KOPT-K1 (cell line): ENCODE measurements at regions not wholly inside any gene's neighbourhood (a gene's known extent, or its start where the extent isn't known, plus 50 kb on each side); places are given as distances from the start of the nearest gene placed in this dataset.

Experiments used
- H3K27ac ChIP-seq: fragments of 200-600 bp; sonication (generic); 2 replicates; pipeline ENCODE4 v1.5.1; 2016; ENCODE audit warnings: antibody characterized with exemption, mild to moderate bottlenecking, low read depth, low read length; ENCODE audit not compliant: poor library complexity, severe bottlenecking
- H3K36me3 ChIP-seq: fragments of 200-600 bp; sonication (generic); 2 replicates; pipeline ENCODE4 v1.5.1; 2017; ENCODE audit warnings: antibody characterized with exemption, mild to moderate bottlenecking, low read length, moderate library complexity; ENCODE audit not compliant: insufficient read depth
- H3K9me3 ChIP-seq: fragments of 200-600 bp; sonication (generic); 2 replicates; pipeline ENCODE4 v1.5.1; 2017; ENCODE audit warnings: antibody characterized with exemption, low read length, mild to moderate bottlenecking; ENCODE audit not compliant: insufficient read depth, poor library complexity, severe bottlenecking

GRCh38 chr1:39144924-39145323 lies 59.6 kb upstream of the MACF1 start:
- Histone ChIP-seq H3K9me3 (no peaks in the 10 kb centered on the region), H3K27ac (no peak overlapping the region), H3K36me3 (no peaks in the 10 kb centered on the region)

GRCh38 chr1:39145331-39145965 lies 59.0 kb upstream of the MACF1 start:
- no peaks in the 10 kb centered on the region for H3K36me3 ChIP-seq
- no peaks in the 10 kb centered on the region for H3K9me3 ChIP-seq
- no peak overlapping the region for H3K27ac ChIP-seq

GRCh38 chr1:39146681-39147080 lies 57.8 kb upstream of the MACF1 start:
- Histone ChIP-seq H3K9me3 (no peaks in the 10 kb centered on the region), H3K36me3 (no peaks in the 10 kb centered on the region), H3K27ac (no peak overlapping the region)

GRCh38 chr1:39147099-39148025 lies 57.1 kb upstream of the MACF1 start:
- no peaks in the 10 kb centered on the region for H3K9me3 ChIP-seq
- H3K36me3 ChIP-seq: no peaks in the 10 kb centered on the region
- no peak overlapping the region for H3K27ac ChIP-seq

- H3K9me3 ChIP-seq: no peaks in the 10 kb centered on the region
- H3K27ac ChIP-seq: no peak overlapping the region
- no peaks in the 10 kb centered on the region for H3K36me3 ChIP-seq
These were observed 55.6 kb upstream of the MACF1 start for GRCh38 chr1:39148942-39149341.

- Histone ChIP-seq H3K27ac (no peak overlapping the region), H3K9me3 (no peaks in the 10 kb centered on the region)
These were observed 55.0 kb upstream of the MACF1 start for GRCh38 chr1:39149509-39149908.

GRCh38 chr1:39150779-39151178 lies 53.7 kb upstream of the MACF1 start:
- Histone ChIP-seq H3K27ac (no peak overlapping the region), H3K36me3 (no peaks in the 10 kb centered on the region), H3K9me3 (no peaks in the 10 kb centered on the region)

More at GRCh38 chr1:39149509-39149908, 55.0 kb upstream of the MACF1 start:
- no peaks in the 10 kb centered on the region for H3K36me3 ChIP-seq

- no peaks in the 10 kb centered on the region for H3K36me3 ChIP-seq
- H3K27ac ChIP-seq: no peak overlapping the region
- H3K9me3 ChIP-seq: no peaks in the 10 kb centered on the region
These were observed 53.2 kb upstream of the MACF1 start for GRCh38 chr1:39151267-39151666.

GRCh38 chr1:39152923-39153322 lies 51.6 kb upstream of the MACF1 start:
- Histone ChIP-seq H3K36me3 (no peaks in the 10 kb centered on the region), H3K27ac (no peak overlapping the region), H3K9me3 (no peaks in the 10 kb centered on the region)

- Histone ChIP-seq H3K9me3 (no peaks in the 10 kb centered on the region), H3K27ac (no peak overlapping the region), H3K36me3 (no peaks in the 10 kb centered on the region)
These were observed 50.8 kb upstream of the MACF1 start for GRCh38 chr1:39153684-39154083.

GRCh38 chr1:39154553-39155421 lies 49.7 kb upstream of the MACF1 start:
- no peak overlapping the region for H3K27ac ChIP-seq
- H3K36me3 ChIP-seq: no peaks in the 10 kb centered on the region
- no peaks in the 10 kb centered on the region for H3K9me3 ChIP-seq
